ENCODE measurements at regions not wholly inside any gene's neighbourhood (a gene's known extent, or its start where the extent isn't known, plus 50 kb on each side); places are given as distances from the start of the nearest gene placed in this dataset.

GRCh38 chr17:55648086-55648485 lies 74.6 kb downstream of the TMEM100 start:
- no peaks in the 10 kb centered on the region for H3K9me3 ChIP-seq (ENCODE audit: control insufficient read depth, insufficient read depth, low read length)
- H3K27me3 ChIP-seq (ENCODE audit: control insufficient read depth, insufficient read depth, low read length): peaks cover 2% of the 10 kb centered on the region
- ChIA-PET POLR2A (no interaction called here), CTCF (interaction anchor here (1.0 to 3.3 kb wide), 3 partner anchors 46 to 122 kb away, joined by 4 to 27 read pairs (median 4); no protein-coding TSS in a partner anchor)
- TF ChIP-seq, protein P1, sequence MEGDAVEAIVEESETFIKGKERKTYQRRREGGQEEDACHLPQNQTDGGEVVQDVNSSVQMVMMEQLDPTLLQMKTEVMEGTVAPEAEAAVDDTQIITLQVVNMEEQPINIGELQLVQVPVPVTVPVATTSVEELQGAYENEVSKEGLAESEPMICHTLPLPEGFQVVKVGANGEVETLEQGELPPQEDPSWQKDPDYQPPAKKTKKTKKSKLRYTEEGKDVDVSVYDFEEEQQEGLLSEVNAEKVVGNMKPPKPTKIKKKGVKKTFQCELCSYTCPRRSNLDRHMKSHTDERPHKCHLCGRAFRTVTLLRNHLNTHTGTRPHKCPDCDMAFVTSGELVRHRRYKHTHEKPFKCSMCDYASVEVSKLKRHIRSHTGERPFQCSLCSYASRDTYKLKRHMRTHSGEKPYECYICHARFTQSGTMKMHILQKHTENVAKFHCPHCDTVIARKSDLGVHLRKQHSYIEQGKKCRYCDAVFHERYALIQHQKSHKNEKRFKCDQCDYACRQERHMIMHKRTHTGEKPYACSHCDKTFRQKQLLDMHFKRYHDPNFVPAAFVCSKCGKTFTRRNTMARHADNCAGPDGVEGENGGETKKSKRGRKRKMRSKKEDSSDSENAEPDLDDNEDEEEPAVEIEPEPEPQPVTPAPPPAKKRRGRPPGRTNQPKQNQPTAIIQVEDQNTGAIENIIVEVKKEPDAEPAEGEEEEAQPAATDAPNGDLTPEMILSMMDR (IDR thresholded peaks at IDR 0.05; ENCODE audit: low read depth, low read length): no peak
- no peak overlapping the region for H3K4me3 ChIP-seq (ENCODE audit: low read depth, low read length)
- DNase-seq (ENCODE audit: low read depth, low spot score): no peak
- no peak overlapping the region for H3K27ac ChIP-seq (ENCODE audit: low read depth, low read length)

DNA sequence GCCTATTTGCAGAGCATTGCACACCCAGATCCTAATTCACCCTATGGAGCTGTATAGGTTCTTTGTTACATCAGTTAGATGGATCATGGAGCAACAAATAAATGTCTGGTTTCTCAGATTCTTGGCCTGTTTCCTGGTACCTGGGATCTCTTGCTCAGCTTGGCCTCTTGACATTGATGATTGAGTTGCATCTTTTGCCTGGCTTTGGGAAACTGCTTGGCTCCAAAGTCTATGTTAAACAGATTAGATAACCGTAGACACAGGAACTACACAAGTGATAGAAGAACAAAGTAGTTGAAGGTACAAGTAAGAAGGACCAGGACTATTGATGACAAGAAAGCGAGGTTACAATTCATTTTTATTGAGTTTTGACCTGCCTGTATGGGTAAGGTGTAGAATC lies 77.3 kb downstream of the TMEM100 start:
- Histone ChIP-seq H3K4me3 (ENCODE audit: low read depth, low read length) (no peak overlapping the region), H3K27ac (ENCODE audit: low read depth, low read length) (no peak overlapping the region), H3K27me3 (ENCODE audit: control insufficient read depth, insufficient read depth, low read length) (peaks cover 2% of the 10 kb centered on the region), H3K9me3 (ENCODE audit: control insufficient read depth, insufficient read depth, low read length) (no peaks in the 10 kb centered on the region)
- POLR2A ChIA-PET: no interaction called here
- no peak for DNase-seq (ENCODE audit: low read depth, low spot score)
- TF ChIP-seq, protein P1 (IDR thresholded peaks at IDR 0.05; ENCODE audit: low read depth, low read length): no peak
- CTCF ChIA-PET: interaction anchor here (3.3 to 11.0 kb wide), 2 partner anchors 119 kb away, joined by 27 to 183 read pairs; no protein-coding TSS in a partner anchor

DNA sequence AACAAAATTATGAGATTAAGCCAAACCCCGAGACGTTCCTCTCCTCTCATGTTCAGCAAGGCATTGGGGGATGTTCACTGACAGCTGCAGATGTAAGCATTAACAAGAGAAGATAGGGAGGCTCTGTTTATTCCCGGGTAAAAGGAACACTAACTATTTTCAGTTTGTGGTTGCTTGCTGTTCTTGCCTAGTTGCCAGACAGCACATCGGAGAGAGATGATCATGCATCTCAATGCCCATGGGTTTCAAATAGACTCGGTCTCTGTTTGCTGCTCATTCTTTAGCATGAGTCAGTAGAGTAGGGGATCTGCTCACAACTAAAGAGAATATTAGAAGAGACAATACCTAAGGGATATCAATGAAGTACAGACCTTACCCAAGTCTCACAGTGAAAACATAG lies 78.3 kb downstream of the TMEM100 start:
- ChIA-PET CTCF (interaction anchor here (11.0 kb wide), 1 partner anchor 118 kb away, joined by 183 read pairs; no protein-coding TSS in a partner anchor), POLR2A (no interaction called here)
- no peak for DNase-seq (ENCODE audit: low read depth, low spot score)
- Histone ChIP-seq H3K27ac (ENCODE audit: low read depth, low read length) (no peak overlapping the region), H3K27me3 (ENCODE audit: control insufficient read depth, insufficient read depth, low read length) (peaks cover 2% of the 10 kb centered on the region), H3K9me3 (ENCODE audit: control insufficient read depth, insufficient read depth, low read length) (no peaks in the 10 kb centered on the region), H3K4me3 (ENCODE audit: low read depth, low read length) (no peak overlapping the region)
- TF ChIP-seq, protein P1 (IDR thresholded peaks at IDR 0.05; ENCODE audit: low read depth, low read length): no peak

GRCh38 chr17:55642741-55643140 lies 79.9 kb downstream of the TMEM100 start:
- DNase-seq (ENCODE audit: low read depth, low spot score): no peak
- TF ChIP-seq, protein P1 (IDR thresholded peaks at IDR 0.05; ENCODE audit: low read depth, low read length): no peak
- CTCF ChIA-PET: interaction anchor here (2.3 to 11.0 kb wide), 6 partner anchors 19 to 128 kb away, joined by 17 to 183 read pairs (median 31); no protein-coding TSS in a partner anchor
- peaks cover 2% of the 10 kb centered on the region for H3K27me3 ChIP-seq (ENCODE audit: control insufficient read depth, insufficient read depth, low read length)
- H3K27ac ChIP-seq (ENCODE audit: low read depth, low read length): no peak overlapping the region
- POLR2A ChIA-PET: no interaction called here
- no peaks in the 10 kb centered on the region for H3K9me3 ChIP-seq (ENCODE audit: control insufficient read depth, insufficient read depth, low read length)
- H3K4me3 ChIP-seq (ENCODE audit: low read depth, low read length): no peak overlapping the region

GRCh38 chr17:55641676-55642081 lies 81.0 kb downstream of the TMEM100 start:
- DNase-seq (ENCODE audit: low read depth, low spot score): peak; percentile 48
- ChIA-PET POLR2A (no interaction called here), CTCF (interaction anchor here (0.5 to 11.0 kb wide), 49 partner anchors 8 to 284 kb away, joined by 3 to 183 read pairs (median 5); partner anchors contain the start of gene TMEM100)
- H3K27ac ChIP-seq (ENCODE audit: low read depth, low read length): no peak overlapping the region
- H3K4me3 ChIP-seq (ENCODE audit: low read depth, low read length): no peak overlapping the region
- peaks cover 5% of the 10 kb centered on the region for H3K27me3 ChIP-seq (ENCODE audit: control insufficient read depth, insufficient read depth, low read length)
- H3K9me3 ChIP-seq (ENCODE audit: control insufficient read depth, insufficient read depth, low read length): no peaks in the 10 kb centered on the region
- TF ChIP-seq, protein P1 (IDR thresholded peaks at IDR 0.05; ENCODE audit: low read depth, low read length): peak; percentile 80

Data from AG04450 (cell line).